GM19043 (cell line): ENCODE measurements at regions not wholly inside any gene's neighbourhood (a gene's known extent, or its start where the extent isn't known, plus 50 kb on each side); places are given as distances from the start of the nearest gene placed in this dataset.
A peak's percentile ranks its signal among the peaks of the same experiment; 100 is the strongest.

Source experiments
- ATAC-seq: cut with Tn5 transposase; IDR thresholded peaks from one replicate; pipeline ENCODE4 v1.9.1; 2021; ENCODE audit warnings: low read depth; ENCODE audit not compliant: unreplicated experiment

DNA sequence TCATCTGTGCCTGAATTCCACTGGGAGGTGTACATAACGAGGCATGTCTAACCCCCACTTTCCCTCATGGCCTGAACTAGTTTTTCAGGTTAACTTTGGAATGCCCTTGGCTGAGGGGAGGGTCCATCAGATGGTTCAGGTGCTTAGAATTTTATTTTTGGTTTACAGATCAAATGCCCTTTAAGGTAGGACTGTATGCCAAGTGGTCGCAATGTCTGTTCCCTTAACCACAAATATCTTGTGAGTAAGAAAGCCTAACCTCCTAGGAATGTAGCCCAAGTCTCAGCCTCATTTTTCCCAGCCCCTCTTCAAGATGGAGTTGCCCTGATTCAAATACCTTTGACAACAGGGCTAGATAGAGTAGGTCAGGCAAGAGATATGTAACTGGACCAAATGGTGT, 78.4 kb downstream of the RNASET2 start:
- no peak for ATAC-seq

DNA sequence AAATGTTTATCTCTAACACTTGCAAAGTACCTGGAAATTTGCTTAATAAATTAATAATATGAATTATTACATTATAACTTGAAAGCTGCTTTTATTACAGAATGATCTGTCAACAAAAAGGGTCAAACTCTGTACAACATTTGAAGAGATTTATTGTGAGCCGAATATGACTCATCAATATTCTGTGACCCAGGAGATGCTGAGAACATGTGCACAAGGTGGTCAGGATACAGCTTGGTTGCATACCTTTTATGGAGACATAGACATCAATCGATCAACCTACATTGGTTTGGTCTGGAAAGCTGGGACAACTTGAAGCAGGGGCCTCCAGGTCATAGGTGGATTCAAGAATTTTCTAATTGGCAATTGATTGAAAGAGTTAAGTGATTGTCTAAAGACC, 79.0 kb downstream of the RNASET2 start:
- no peak for ATAC-seq

DNA sequence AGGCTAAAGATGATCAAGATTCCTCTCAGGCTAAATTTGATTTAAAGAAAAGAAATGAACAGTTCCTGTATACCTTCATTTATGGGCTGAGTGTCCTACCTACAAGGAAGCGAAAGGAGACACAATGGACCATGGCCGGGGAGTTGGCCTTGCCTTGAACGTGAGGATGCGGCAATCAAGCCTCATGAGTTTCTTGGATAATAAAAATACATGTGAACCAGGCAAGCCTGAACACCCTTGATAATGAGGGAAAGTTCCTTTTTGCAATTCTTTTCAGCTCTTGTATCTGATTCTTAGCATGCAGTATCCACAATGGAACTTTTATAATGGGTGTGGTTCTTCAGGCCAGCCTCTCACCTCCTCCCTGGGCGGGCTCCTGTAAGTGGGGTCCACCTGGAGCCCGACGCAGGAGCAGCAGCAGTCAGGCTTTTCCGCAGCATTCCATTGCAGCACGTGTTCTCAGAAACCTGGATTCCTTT, 83.8 kb downstream of the RNASET2 start:
- ATAC-seq: no peak

DNA sequence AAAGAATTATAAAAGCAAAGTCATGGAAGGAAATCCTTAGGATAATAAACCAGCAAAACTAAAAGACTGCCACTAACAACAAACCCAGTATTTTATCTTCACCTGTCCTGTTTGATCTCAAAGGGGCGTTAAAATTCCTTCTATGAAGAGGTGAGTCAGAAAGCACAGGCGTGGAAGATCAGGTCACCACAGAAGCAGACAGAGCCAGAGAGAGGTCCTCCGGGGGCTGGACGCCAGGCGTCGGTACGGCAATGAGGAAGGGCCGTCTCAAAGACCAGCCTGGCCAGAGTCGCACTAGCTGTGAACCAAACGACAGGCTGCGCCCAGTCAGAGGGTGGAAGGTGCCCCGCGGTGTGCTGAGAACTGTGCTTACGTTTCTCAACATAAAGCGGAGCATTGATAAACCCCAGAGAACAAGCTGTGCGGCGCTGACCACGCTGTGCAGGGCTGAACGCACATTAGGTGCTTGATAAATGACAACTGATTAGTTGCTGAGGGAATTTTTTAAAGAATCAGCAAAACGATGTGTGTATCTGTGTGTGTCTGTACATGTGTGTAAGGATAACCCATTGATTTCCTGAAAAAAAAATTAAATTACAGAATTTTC, 85.6 kb downstream of the RNASET2 start:
- ATAC-seq: no peak

DNA sequence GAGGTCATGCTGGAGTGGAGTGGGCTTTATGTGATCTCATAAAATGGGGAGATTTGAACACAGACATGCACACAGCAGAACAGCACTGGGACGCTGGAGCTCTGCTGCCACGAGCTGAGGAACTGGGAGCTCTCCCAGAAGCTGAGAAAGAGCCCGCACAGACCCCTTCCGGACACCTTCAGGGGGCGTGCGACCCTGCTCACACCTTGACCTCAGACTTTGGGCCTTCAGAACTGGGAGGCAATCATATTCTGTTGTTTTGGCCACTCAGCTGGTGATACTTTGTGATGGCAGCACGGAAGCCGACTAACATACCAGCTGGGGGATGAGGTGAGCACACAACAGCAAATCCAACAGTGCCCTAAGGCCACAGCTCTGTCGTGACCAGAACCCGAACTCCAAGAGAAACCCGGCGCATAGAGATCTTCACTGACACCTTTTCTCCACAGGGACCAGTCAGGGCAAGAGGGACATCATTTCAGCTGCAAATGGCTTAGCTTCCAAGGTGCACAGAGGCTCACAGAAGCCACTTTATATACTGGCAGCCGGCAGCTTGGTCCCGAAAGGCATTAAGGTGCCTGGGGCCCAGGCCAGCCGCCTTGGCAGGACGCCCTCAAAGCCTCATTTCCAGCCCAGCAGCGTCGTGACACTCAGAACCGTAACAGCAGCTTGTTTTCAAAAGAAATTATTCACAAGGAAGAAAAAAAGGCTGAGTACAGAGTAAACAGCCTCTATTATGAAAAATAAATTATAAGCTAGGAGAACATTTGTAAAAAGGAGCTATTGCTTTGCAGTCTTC, 89.3 kb downstream of the RNASET2 start:
- ATAC-seq: no peak

DNA sequence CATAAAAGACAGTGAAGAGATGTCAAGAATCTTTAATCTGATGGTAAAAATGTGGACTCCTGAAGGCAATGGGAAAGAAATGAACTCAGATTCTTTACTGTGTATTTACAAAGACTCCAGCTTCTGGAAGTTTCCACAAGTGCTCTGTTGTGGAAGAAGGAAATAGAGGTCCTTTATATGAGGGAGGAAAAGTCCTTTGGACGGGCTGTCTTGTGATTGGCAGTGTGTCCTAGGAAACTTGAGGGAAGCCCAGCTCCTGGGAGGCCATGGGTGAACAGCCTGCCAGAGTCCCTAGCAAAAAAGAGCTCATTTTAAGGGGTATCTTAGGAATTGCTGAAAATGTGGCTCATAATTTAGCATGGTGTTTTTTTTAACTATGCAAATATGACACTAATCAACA, 92.0 kb downstream of the RNASET2 start:
- no peak for ATAC-seq

DNA sequence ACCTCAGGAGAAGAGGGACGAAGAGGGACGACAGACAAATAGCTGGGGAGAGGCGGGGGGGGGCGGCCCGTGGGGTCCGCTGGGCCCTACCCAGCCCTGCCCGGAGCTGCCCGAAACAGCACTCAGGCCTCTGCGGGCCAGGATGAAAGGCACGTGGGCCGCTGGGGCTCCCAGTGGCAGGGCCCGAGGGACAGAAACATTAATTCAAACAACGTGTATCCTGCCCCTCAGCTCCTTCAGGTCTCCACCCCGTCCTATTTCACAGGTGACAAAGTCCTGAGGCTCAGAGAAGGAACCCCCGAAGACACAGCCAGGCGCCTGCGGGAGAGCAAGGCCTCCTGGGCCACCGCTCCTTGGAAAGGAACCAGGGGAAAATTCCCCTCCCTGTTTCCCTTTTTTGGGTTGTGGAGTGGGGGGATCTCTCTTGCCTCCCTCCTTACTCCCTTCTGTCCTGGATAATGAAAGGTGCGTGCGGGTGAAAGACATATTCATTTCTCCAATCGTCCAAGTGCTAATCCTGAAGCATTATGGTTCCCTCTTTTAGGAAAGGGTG, 93.3 kb downstream of the RNASET2 start:
- ATAC-seq: peak; percentile 38

DNA sequence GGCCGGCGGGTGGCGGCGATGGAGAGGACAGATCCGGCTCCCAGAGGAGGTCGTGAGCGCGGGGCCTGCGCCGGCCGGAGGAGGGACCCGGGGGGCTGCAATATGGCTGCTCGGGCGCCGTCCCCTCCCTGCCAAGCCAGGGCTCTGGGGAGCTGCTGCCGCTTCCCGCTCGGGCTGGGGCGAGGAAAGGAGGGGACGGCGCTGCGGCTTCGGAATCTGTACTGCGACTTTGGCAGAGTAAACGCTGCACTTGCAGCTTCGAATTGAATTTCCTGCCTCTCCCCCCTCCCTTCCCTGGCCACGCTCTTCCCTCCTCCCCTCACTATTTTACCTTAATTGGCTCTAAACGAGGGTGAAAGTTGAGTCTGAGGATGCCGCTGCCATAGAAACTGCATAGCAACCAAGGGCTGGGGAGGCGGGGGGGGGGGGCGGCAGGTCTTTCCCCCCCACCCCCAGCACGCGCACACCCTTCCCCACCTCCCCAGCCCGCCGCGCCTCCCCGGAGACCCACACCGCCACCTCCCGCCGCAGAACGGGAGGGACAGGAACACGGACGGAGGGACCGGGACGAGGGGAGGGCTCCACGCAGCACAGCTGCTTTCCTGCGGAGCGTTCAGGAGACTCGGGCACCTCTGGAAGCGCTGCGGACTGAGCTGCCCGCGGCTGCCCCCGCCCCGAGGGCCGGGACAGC, 93.9 kb downstream of the RNASET2 start:
- ATAC-seq: peak; percentile 43

DNA sequence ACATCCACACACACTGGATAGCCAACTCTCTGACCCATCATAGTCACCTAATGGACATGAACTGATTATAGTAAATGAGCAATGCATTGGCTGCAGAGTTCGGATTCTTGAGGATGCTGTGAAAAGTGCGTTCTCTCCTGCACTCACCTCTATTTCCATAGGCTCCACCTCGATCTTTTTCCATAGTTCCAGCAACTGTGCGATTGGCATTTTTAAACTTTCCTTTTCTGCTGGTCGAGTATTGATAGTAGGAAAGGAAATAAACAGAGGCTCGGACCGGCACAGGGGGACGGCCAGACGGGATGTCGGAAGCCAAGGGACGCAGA, 94.4 kb downstream of the RNASET2 start:
- ATAC-seq: no peak

DNA sequence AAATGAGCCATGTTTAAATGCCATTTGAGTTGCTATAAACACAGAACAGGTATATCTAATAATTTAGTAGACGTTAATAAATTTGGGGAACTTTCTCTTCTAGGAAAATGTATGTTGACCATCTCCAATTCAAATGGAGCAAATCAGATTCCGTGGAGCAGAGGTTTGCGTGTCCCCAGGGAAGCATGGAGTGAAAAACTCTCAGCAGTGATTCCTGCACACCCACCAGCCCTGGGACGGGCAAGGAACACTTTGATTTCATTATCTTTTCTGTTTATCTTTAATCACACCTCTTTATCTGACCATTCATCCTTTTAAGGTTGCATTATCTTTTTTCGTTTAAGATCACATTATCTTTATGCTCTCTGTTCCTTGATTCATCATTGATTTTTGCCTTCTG, 95.0 kb downstream of the RNASET2 start:
- no peak for ATAC-seq

DNA sequence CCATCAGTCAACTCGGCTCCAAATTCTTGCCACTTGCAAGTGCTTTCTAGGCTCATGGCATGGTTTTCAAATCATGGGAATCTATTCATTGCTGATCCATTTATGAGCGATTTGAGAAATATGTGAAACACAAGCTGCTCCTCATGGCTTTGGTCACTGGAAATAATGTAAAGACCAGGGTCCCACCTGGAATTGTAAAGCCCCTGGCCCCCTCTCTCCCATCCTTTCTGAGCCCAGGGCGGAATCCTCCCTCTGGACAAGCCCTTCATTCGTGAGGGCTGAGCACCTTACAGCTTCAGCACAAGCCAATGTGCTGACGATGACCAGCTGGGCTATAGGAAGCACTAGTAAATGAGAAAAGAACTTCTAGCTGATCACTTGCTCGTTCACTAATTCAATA, 96.0 kb downstream of the RNASET2 start:
- ATAC-seq: no peak

DNA sequence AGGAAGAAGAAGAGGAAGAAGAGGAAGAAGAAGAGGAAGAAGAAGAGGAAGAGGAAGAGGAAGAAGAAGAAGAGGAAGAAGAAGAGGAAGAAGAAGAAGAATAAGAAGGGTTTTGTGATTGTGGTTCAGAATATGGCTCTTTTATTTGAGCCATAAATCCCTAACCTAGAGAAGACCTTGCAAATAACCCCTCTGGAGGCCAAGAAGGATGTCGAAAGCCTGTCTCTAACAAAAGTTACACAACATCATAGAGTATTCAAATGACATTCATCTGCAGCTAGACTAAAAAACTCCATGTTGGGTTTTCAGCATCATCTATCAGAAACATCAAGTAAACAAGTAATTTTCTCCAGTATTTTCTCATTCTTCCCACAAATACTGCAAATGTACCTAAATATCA, 100.9 kb downstream of the RNASET2 start:
- no peak for ATAC-seq

DNA sequence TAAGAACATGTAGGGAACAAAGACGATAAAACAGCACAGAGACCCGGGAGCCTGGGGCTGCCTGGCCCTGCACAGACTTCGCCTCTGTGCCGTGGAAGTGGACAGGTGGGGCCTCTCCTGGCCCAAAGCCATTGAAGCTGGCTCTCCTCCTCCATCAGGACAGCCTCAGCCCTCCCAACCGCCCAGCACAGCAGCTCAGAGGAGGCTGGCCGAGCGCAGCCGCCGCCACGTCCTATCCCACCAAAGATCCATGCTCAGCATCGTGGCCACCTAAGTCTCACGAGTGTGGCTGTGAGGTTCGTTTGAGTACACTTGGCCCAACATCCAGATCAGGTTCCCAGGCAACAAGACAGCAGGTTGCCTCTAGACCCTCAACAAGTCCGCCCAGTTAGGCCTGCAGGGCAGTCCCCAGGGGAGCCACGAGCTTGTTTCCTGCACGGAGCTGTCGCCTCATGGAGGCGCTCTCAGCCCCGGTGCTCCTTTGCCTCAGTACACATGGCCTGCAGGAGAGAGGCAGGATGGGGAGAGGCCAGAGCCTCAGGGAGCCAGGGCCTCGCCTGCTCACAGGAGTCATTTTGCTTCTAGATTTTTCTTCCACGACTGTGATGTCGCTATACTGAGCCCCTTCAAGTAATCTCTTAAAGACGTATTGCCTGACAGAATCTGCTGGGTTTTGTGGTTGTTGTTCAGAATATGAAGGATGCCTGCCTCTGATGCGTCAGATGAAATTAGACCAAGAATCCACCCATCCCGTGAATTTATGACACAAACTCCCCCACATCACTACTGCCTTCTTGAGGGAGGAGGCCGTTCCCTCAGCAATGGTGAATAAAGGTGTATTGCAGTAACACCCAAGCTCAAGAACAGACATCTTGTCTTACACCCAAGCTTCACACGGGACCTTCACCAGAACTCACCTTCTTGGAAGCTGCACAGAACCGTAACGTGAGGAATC, 102.7 kb downstream of the RNASET2 start:
- ATAC-seq: no peak

DNA sequence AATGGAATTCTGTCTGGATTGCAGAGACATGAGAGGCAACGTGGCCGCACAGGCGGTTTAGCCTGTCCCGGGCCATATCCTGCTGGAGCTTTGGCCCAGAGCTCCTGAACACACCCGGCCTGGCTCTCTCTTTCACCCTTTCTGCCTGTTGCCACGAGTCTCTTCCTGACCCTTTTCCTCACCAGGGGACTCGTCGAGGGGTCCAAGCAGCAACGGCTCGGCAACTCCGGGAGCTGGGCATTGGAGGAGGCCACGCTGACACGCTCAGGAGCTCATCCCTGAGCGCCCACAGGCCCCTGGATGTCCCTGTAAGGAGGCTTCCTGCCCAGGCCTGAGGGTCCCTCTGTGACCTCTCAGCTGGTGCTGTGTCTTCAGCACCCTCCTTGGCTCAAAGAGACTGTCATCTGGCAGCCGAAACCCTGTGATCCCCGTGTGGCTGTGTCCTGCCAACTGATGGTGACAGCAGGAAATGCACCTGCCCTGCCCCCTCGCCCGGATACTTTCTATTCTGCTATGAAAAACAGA, 103.8 kb downstream of the RNASET2 start:
- no peak for ATAC-seq

DNA sequence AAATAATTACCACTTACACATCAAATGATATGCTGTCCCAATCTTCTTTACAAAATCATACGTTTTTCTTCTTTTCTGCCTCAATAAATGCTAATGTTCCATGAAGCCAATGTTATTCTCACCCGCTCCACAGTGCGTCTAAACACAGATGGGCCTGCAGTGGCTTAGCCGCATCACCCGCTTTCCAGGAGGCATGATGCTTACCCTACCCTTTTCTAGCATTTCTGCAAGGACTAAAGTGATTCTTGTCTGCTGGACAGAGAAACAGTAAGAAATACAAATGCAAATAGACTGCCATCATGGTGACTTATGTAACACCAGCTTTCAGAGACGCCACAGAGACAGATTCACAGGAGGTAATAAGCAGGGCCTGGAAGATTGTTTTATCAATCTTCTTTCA, 104.4 kb downstream of the RNASET2 start:
- no peak for ATAC-seq

DNA sequence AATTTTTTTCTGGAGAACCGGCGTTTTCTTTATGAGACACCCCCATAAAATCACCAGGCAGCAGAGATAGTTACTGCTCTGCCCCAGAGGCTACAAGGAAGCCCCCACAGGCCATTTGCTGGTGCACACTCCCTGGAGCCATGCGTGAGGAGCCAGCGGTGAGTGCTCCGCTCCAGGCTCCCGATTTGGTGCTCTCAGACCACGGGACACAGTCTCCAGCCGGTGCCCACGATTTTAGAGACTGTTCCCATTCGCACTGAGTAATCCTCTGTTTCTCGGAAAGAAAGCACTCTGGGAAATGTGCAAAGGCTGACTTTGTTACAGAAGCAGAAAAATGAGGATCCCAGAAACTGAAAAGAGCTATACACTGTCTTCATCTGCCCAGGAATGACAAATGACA, 104.9 kb downstream of the RNASET2 start:
- ATAC-seq: no peak

DNA sequence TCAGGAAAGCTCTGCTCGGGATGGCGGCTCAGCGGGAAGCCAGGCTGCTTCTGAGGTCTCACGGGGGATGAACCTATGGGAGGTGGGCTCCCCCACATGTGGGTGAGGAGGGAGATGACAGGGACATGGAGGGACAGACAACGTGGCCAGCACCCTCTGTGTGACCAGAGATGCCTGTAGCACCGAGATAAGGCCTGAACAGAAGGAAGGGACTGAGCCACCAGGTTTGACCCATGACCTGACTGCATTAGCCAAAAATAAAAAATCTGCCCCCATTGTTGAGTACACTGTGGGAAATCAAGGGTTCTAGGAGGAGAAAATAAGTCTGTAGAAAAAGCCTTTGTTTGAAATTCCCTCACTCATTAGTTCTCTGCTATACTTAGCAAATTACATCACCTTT, 105.7 kb downstream of the RNASET2 start:
- ATAC-seq: no peak

DNA sequence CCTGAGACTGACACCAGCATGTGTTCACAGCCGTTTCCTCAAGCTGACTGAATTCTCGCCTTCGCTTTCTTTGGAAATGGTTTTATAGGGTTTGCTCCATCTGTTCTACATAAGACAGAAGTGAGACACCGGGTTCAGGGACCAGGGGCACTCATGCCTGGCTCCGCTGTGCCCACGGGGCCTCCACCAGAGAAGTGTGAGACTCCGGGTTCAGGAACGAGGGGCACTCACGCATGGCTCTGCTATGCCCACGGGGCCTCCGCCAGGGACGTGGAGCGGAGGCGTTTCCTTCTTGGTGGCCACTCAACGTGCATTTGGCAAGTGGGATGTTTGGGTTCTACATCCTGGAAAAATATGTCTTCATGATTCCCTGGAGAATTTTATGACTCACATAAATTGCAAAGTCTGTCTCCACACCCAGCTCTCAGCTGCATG, 106.6 kb downstream of the RNASET2 start:
- no peak for ATAC-seq

DNA sequence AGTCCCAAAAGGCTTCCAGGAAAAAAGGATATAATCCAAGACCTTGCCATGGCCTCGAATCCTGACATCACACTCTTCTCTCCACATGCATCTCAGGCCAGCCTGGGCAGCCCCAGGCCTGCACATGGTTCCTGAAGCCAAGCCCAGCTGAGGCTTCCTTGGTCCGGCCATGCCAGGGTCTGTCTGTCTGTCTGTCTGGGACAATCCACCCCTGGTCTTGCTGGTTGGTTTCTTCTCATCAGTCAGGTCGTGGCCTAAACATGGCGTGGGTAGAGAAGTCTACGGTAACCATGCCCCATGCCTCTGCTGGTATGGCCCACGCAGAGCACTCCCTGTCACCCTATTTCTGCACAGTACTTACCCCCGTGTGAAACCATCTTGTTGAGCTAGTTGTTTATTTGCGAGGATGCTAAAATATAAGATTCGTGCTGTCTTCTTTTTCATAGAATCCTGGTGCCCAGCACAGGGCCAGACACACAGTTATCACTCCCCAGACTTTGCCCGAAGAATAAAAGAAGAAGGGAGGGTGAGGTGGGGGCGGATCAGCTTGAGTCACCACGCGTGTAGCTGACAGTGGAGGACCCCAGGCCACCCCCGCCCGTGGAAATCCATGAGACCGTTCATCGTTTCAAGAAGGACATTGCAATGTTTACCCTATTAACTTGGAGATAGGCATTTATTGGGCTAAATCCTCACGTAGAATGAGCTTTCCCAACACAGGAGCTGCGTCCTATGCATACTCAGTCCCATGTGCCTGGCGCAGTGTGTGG, 107.2 kb downstream of the RNASET2 start:
- no peak for ATAC-seq
